HUES6 (cell line): ENCODE measurements at regions not wholly inside any gene's neighbourhood (a gene's known extent, or its start where the extent isn't known, plus 50 kb on each side); places are given as distances from the start of the nearest gene placed in this dataset.

ENCODE experiments used
- H3K27ac ChIP-seq: 2 replicates; pipeline ENCODE4 v1.7.0; 2013; ENCODE audit warnings: low read depth, mild to moderate bottlenecking, low read length, inconsistent platforms
- H3K27me3 ChIP-seq: 2 replicates; pipeline ENCODE4 v1.6.1; 2013; ENCODE audit warnings: low read length; ENCODE audit not compliant: control insufficient read depth, insufficient read depth
- H3K36me3 ChIP-seq: 2 replicates; pipeline ENCODE4 v1.6.1; 2013; ENCODE audit warnings: low read length; ENCODE audit not compliant: control insufficient read depth, insufficient read depth
- H3K4me1 ChIP-seq: 2 replicates; pipeline ENCODE4 v1.6.1; 2013; ENCODE audit warnings: low read length; ENCODE audit not compliant: control insufficient read depth, insufficient read depth
- H3K4me3 ChIP-seq: 2 replicates; pipeline ENCODE4 v1.5.1; 2013; ENCODE audit warnings: low read depth, low read length
- H3K9ac ChIP-seq: one replicate; pipeline ENCODE4 v1.6.1; 2013; ENCODE audit warnings: mild to moderate bottlenecking, low read length
- H3K9me3 ChIP-seq: 2 replicates; pipeline ENCODE4 v1.6.1; 2013; ENCODE audit warnings: low read depth, low read length; ENCODE audit not compliant: control insufficient read depth, insufficient read depth

GRCh38 chr5:155872629-155873220 is 454.2 kb upstream of the SGCD start:
- Histone ChIP-seq H3K4me3 (no peak overlapping the region), H3K27ac (no peak overlapping the region), H3K36me3 (no peaks in the 10 kb centered on the region), H3K9me3 (no peaks in the 10 kb centered on the region), H3K9ac (no peak overlapping the region), H3K27me3 (no peaks in the 10 kb centered on the region), H3K4me1 (no peaks in the 10 kb centered on the region)

GRCh38 chr5:155878991-155879575 is 447.9 kb upstream of the SGCD start:
- H3K27me3 ChIP-seq = no peaks in the 10 kb centered on the region
- H3K4me1 ChIP-seq = no peaks in the 10 kb centered on the region; the same call in 1 of the 2 replicates
- H3K9ac ChIP-seq = no peak overlapping the region
- no peak overlapping the region for H3K27ac ChIP-seq
- H3K4me3 ChIP-seq = no peak overlapping the region
- H3K36me3 ChIP-seq = no peaks in the 10 kb centered on the region
- H3K9me3 ChIP-seq = no peaks in the 10 kb centered on the region

- Histone ChIP-seq H3K9ac (no peak overlapping the region), H3K27me3 (no peaks in the 10 kb centered on the region), H3K4me3 (no peak overlapping the region), H3K36me3 (no peaks in the 10 kb centered on the region), H3K27ac (no peak overlapping the region), H3K4me1 (no peaks in the 10 kb centered on the region; the same call in 1 of the 2 replicates), H3K9me3 (no peaks in the 10 kb centered on the region)
Measured at GRCh38 chr5:155884041-155884440, 442.9 kb upstream of the SGCD start.

GRCh38 chr5:155885199-155885598 is 441.8 kb upstream of the SGCD start:
- Histone ChIP-seq H3K27ac (no peak overlapping the region), H3K9ac (no peak overlapping the region), H3K27me3 (no peaks in the 10 kb centered on the region), H3K4me1 (no peaks in the 10 kb centered on the region; the same call in 1 of the 2 replicates), H3K36me3 (no peaks in the 10 kb centered on the region), H3K9me3 (no peaks in the 10 kb centered on the region), H3K4me3 (no peak overlapping the region)

GRCh38 chr5:155886311-155887031 is 440.5 kb upstream of the SGCD start:
- no peaks in the 10 kb centered on the region for H3K9me3 ChIP-seq
- H3K4me1 ChIP-seq = no peaks in the 10 kb centered on the region; the same call in 1 of the 2 replicates
- H3K9ac ChIP-seq = no peak overlapping the region
- H3K27me3 ChIP-seq = no peaks in the 10 kb centered on the region
- no peak overlapping the region for H3K4me3 ChIP-seq
- no peak overlapping the region for H3K27ac ChIP-seq
- H3K36me3 ChIP-seq = no peaks in the 10 kb centered on the region

- H3K27ac ChIP-seq = no peak overlapping the region
Measured at GRCh38 chr5:155895484-155895883, 431.5 kb upstream of the SGCD start.

GRCh38 chr5:155897761-155898160 is 429.2 kb upstream of the SGCD start:
- Histone ChIP-seq H3K4me3 (no peak overlapping the region), H3K27me3 (no peaks in the 10 kb centered on the region), H3K4me1 (no peaks in the 10 kb centered on the region), H3K27ac (no peak overlapping the region), H3K9ac (no peak overlapping the region), H3K9me3 (no peaks in the 10 kb centered on the region), H3K36me3 (no peaks in the 10 kb centered on the region)

More at GRCh38 chr5:155895484-155895883, 431.5 kb upstream of the SGCD start:
- no peaks in the 10 kb centered on the region for H3K4me1 ChIP-seq
- no peak overlapping the region for H3K4me3 ChIP-seq
- no peak overlapping the region for H3K9ac ChIP-seq
- no peaks in the 10 kb centered on the region for H3K36me3 ChIP-seq
- no peaks in the 10 kb centered on the region for H3K9me3 ChIP-seq
- H3K27me3 ChIP-seq = no peaks in the 10 kb centered on the region

- Histone ChIP-seq H3K9ac (no peak overlapping the region), H3K27me3 (no peaks in the 10 kb centered on the region), H3K4me3 (no peak overlapping the region), H3K36me3 (no peaks in the 10 kb centered on the region), H3K9me3 (no peaks in the 10 kb centered on the region), H3K27ac (no peak overlapping the region), H3K4me1 (no peaks in the 10 kb centered on the region)
Measured at GRCh38 chr5:155898284-155898683, 428.7 kb upstream of the SGCD start.

GRCh38 chr5:155903791-155904190 is 423.2 kb upstream of the SGCD start:
- no peak overlapping the region for H3K4me3 ChIP-seq
- no peaks in the 10 kb centered on the region for H3K9me3 ChIP-seq
- no peaks in the 10 kb centered on the region for H3K27me3 ChIP-seq
- no peaks in the 10 kb centered on the region for H3K4me1 ChIP-seq
- no peaks in the 10 kb centered on the region for H3K36me3 ChIP-seq
- H3K27ac ChIP-seq = no peak overlapping the region
- H3K9ac ChIP-seq = no peak overlapping the region

GRCh38 chr5:155905364-155905763 is 421.6 kb upstream of the SGCD start:
- Histone ChIP-seq H3K9ac (no peak overlapping the region), H3K9me3 (no peaks in the 10 kb centered on the region), H3K27ac (no peak overlapping the region), H3K36me3 (no peaks in the 10 kb centered on the region), H3K27me3 (no peaks in the 10 kb centered on the region), H3K4me3 (no peak overlapping the region), H3K4me1 (no peaks in the 10 kb centered on the region)

- no peaks in the 10 kb centered on the region for H3K27me3 ChIP-seq
- H3K9me3 ChIP-seq = no peaks in the 10 kb centered on the region
- H3K27ac ChIP-seq = no peak overlapping the region
- H3K4me1 ChIP-seq = no peaks in the 10 kb centered on the region
- no peak overlapping the region for H3K4me3 ChIP-seq
- H3K9ac ChIP-seq = no peak overlapping the region
- no peaks in the 10 kb centered on the region for H3K36me3 ChIP-seq
Measured at GRCh38 chr5:155906046-155906445, 420.9 kb upstream of the SGCD start.
